IMR-90 (cell line): ENCODE measurements at regions not wholly inside any gene's neighbourhood (a gene's known extent, or its start where the extent isn't known, plus 50 kb on each side); places are given as distances from the start of the nearest gene placed in this dataset.

Experiments
- ATAC-seq: fragments of 200-7000 bp; cut with Tn5 transposase; 2 replicates; pipeline ENCODE4 v1.9.1; 2020; ENCODE audit warnings: low read depth, mild to moderate bottlenecking, moderate library complexity
- BruUV-seq: library from RNA; stranded (reverse); fragments of 400-500 nt; replicated peaks from 2 replicates; lab custom pipeline; 2021; lab: Mats Ljungman, UMichigan
- CTCF ChIA-PET: fragments of 300-600 bp; formaldehyde crosslinking; extraction: SDS; loops from one replicate; lab custom pipeline; 2021; ENCODE audit warnings: antibody characterized with exemption; lab: Yijun Ruan, JAX
- POLR2A ChIA-PET: fragments of 300-600 bp; sonication (Branson Sonifier 250); formaldehyde crosslinking; loops from one replicate; lab custom pipeline; 2022; ENCODE audit warnings: antibody characterized with exemption; ENCODE audit not compliant: unreplicated experiment; lab: Charles Lee
- DNase-seq: peaks from one replicate; pipeline ENCODE4 v3.0.0; 2013
- H2AFZ ChIP-seq: replicated peaks from 2 replicates; pipeline ENCODE3; 2013; ENCODE audit warnings: low read length, mild to moderate bottlenecking; ENCODE audit not compliant: poor library complexity
- H2AK5ac ChIP-seq: 2 replicates; pipeline ENCODE4 v1.6.1; 2013; ENCODE audit warnings: low read depth, low read length, inconsistent platforms
- H2AK9ac ChIP-seq: replicated peaks from 2 replicates; pipeline ENCODE3; 2013; ENCODE audit warnings: mild to moderate bottlenecking, low read depth, low read length, moderate library complexity; ENCODE audit not compliant: poor library complexity
- H2BK120ac ChIP-seq: 2 replicates; pipeline ENCODE4 v1.6.1; 2013; ENCODE audit warnings: low read depth, low read length, inconsistent platforms
- H2BK15ac ChIP-seq: 3 replicates; pipeline ENCODE4 v1.6.1; 2013; ENCODE audit warnings: low read depth, low read length, inconsistent platforms
- H2BK20ac ChIP-seq: 2 replicates; pipeline ENCODE4 v1.6.1; 2013; ENCODE audit warnings: low read depth, mild to moderate bottlenecking, inconsistent platforms, low read length, moderate library complexity
- H2BK5ac ChIP-seq: 2 replicates; pipeline ENCODE4 v1.6.1; 2013; ENCODE audit warnings: mild to moderate bottlenecking, low read depth, low read length, inconsistent platforms; ENCODE audit not compliant: poor library complexity, severe bottlenecking
- H3K14ac ChIP-seq: replicated peaks from 2 replicates; pipeline ENCODE4 v1.6.1; 2013; ENCODE audit warnings: low read depth, low read length, inconsistent platforms
- H3K18ac ChIP-seq: 2 replicates; pipeline ENCODE4 v1.6.1; 2013; ENCODE audit warnings: low read depth, low read length, control low read depth
- H3K23ac ChIP-seq: 2 replicates; pipeline ENCODE4 v1.6.1; 2013; ENCODE audit warnings: low read depth, low read length, inconsistent platforms
- H3K27ac ChIP-seq: 2 replicates; pipeline ENCODE4 v1.5.1; 2013; ENCODE audit warnings: mild to moderate bottlenecking, control low read depth, low read length; ENCODE audit not compliant: insufficient read depth
- H3K27me3 ChIP-seq: 2 replicates; pipeline ENCODE4 v1.6.1; 2013; ENCODE audit warnings: low read length; ENCODE audit not compliant: control insufficient read depth, insufficient read depth
- H3K36me3 ChIP-seq: 2 replicates; pipeline ENCODE4 v1.6.1; 2013; ENCODE audit warnings: low read length, mixed read lengths; ENCODE audit not compliant: control insufficient read depth, insufficient read depth
- H3K4ac ChIP-seq: 2 replicates; pipeline ENCODE4 v1.6.1; 2013; ENCODE audit warnings: low read depth, low read length, inconsistent platforms
- H3K4me1 ChIP-seq: 2 replicates; pipeline ENCODE4 v1.6.1; 2013; ENCODE audit warnings: low read length, mixed read lengths; ENCODE audit not compliant: control insufficient read depth, insufficient read depth
- H3K4me2 ChIP-seq: 2 replicates; pipeline ENCODE4 v1.6.1; 2013; ENCODE audit warnings: low read depth, mild to moderate bottlenecking, control low read depth, low read length, moderate library complexity
- H3K4me3 ChIP-seq: 2 replicates; pipeline ENCODE4 v1.5.1; 2013; ENCODE audit warnings: low read depth, mild to moderate bottlenecking, control low read depth, low read length, moderate library complexity; ENCODE audit not compliant: insufficient read depth
- H3K56ac ChIP-seq: 2 replicates; pipeline ENCODE4 v1.6.1; 2013; ENCODE audit warnings: low read length, inconsistent platforms; ENCODE audit not compliant: insufficient read depth; ENCODE audit errors: extremely low read depth
- H3K79me1 ChIP-seq, 2 experiments: 2 replicates each; pipeline ENCODE4 v1.6.1; 2013; ENCODE audit warnings: low read length in 2 of 2, inconsistent platforms in 1 of 2, low read depth in 1 of 2
- H3K9ac ChIP-seq: 2 replicates; pipeline ENCODE4 v1.6.1; 2013; ENCODE audit warnings: low read depth, low read length, control low read depth
- H3K9me1 ChIP-seq: 2 replicates; pipeline ENCODE4 v1.6.1; 2013; ENCODE audit warnings: low read length, inconsistent platforms; ENCODE audit not compliant: insufficient read depth
- H3K9me3 ChIP-seq: 2 replicates; pipeline ENCODE4 v1.6.1; 2013; ENCODE audit warnings: low read length; ENCODE audit not compliant: control insufficient read depth, insufficient read depth
- H4K20me1 ChIP-seq: 2 replicates; pipeline ENCODE4 v1.6.1; 2013; ENCODE audit warnings: low read length, inconsistent platforms; ENCODE audit not compliant: insufficient read depth
- H4K5ac ChIP-seq: 2 replicates; pipeline ENCODE4 v1.6.1; 2013; ENCODE audit warnings: mild to moderate bottlenecking, low read depth, low read length, control low read depth
- H4K8ac ChIP-seq, 2 experiments: 2 replicates each; pipeline ENCODE4 v1.6.1; 2013; ENCODE audit warnings: low read depth in 2 of 2, low read length in 2 of 2, control low read depth in 1 of 2, inconsistent platforms in 1 of 2
- H4K91ac ChIP-seq: 2 replicates; pipeline ENCODE4 v1.6.1; 2013; ENCODE audit warnings: low read depth, low read length, inconsistent platforms; ENCODE audit not compliant: insufficient read depth
- ELK1 ChIP-seq: fragments of 150-350 bp; IDR thresholded peaks from 2 replicates; pipeline ENCODE4 v1.6.1; 2016; ENCODE audit warnings: low read depth, mild to moderate bottlenecking, low read length, moderate library complexity, borderline replicate concordance
- FOS ChIP-seq: fragments of 150-350 bp; IDR thresholded peaks from 2 replicates; pipeline ENCODE4 v1.6.1; 2016; ENCODE audit warnings: low read depth, low read length
- MAZ ChIP-seq: IDR thresholded peaks from 2 replicates; pipeline ENCODE4 v1.6.1; 2012; ENCODE audit warnings: low read depth, mild to moderate bottlenecking, low read length, improper control_type of control experiment, moderate library complexity, borderline replicate concordance
- MXI1 ChIP-seq: IDR thresholded peaks from 2 replicates; pipeline ENCODE4 v1.6.1; 2012; ENCODE audit warnings: low read depth, mild to moderate bottlenecking, low read length, moderate library complexity, borderline replicate concordance
- NFE2L2 ChIP-seq: fragments of 150-350 bp; IDR thresholded peaks from 2 replicates; pipeline ENCODE4 v1.6.1; 2016; ENCODE audit warnings: low read depth, mild to moderate bottlenecking, low read length
- RAD21 ChIP-seq: IDR thresholded peaks from 2 replicates; pipeline ENCODE4 v1.6.1; 2012; ENCODE audit warnings: low read length, improper control_type of control experiment
- WGBS, 2 experiments: methylation state at CpG; one replicate each; pipeline versions ENCODE4 v1.1.5 to v1.1.7; 2013; ENCODE audit warnings: missing lambda C conversion rate in 2 of 2; ENCODE audit not compliant: insufficient read length in 1 of 2; ENCODE audit errors: extremely low coverage in 2 of 2; 5-methylcytosine and 5-hydroxymethylcytosine counted together
- dilution Hi-C: fragments of 300-500 bp; cut with HindIII; formaldehyde crosslinking; loops from one replicate; pipeline ENCODE4 v1.14.3; 2018; ENCODE audit warnings: low sequenced_read_pairs; ENCODE audit not compliant: unreplicated experiment
- in situ Hi-C: fragments of 300-500 bp; cut with MboI; formaldehyde crosslinking; loops from 3 replicates; pipeline ENCODE4 v1.14.3; 2019; ENCODE audit warnings: low sequenced_read_pairs, inconsistent platforms, mixed read lengths
- intact Hi-C: fragments of 100-400 bp; cut with micrococcal nuclease; formaldehyde crosslinking; loops from 2 replicates; pipeline ENCODE4 v1.10.0; 2022

GRCh38 chr3:59473636-59474035, 423.8 kb upstream of the CFAP20DC start:
- Histone ChIP-seq H2BK15ac (no peak overlapping the region), H3K9me3 (peaks cover 4% of the 10 kb centered on the region; the same call in 1 of the 2 replicates), H3K18ac (no peak overlapping the region), H3K27me3 (no peaks in the 10 kb centered on the region), H3K4me3 (no peak overlapping the region), H2BK5ac (no peak overlapping the region), H3K4ac (no peak overlapping the region), H4K5ac (no peak overlapping the region), H2AFZ (no peak overlapping the region), H3K36me3 (no peaks in the 10 kb centered on the region), H4K20me1 (no peaks in the 10 kb centered on the region), H3K56ac (no peak overlapping the region), H4K8ac (no peak overlapping the region), H2BK20ac (no peak overlapping the region), H3K9ac (no peak overlapping the region), H3K23ac (no peak overlapping the region), H4K91ac (no peak overlapping the region), H3K79me1 (no peaks in the 10 kb centered on the region), H3K9me1 (no peaks in the 10 kb centered on the region), H3K14ac (no peak overlapping the region), H2AK5ac (no peak overlapping the region), H2BK120ac (no peak overlapping the region), H3K27ac (no peak overlapping the region), H3K4me2 (no peak overlapping the region), H2AK9ac (no peak overlapping the region), H3K4me1 (no peaks in the 10 kb centered on the region)
- intact Hi-C loops (no loop called here), dilution Hi-C loops (no loop called here), in situ Hi-C loops (no loop called here)
- WGBS, 2 experiments: 80% methylated on average over 1 of the region's 4 CpGs; no CpG with 5 or more reads in 1 of the 2 experiments
- ATAC-seq (no peak), DNase-seq (no peak)
- BruUV-seq: no TSS peak
- no peak for TF ChIP-seq NFE2L2
- no peak for TF ChIP-seq MXI1
- TF ChIP-seq RAD21: no peak
- no peak for TF ChIP-seq FOS
- no peak for TF ChIP-seq MAZ
- TF ChIP-seq ELK1: no peak
- ChIA-PET POLR2A (no interaction called here), CTCF (no interaction called here)
